GM23338 (cell line): ENCODE measurements at regions not wholly inside any gene's neighbourhood (a gene's known extent, or its start where the extent isn't known, plus 50 kb on each side); places are given as distances from the start of the nearest gene placed in this dataset.

ENCODE experiments used
- ATAC-seq: fragments of 200-7000 bp; cut with Tn5 transposase; 3 replicates; pipeline ENCODE4 v1.9.1; 2020
- DNase-seq: peaks from one replicate; pipeline ENCODE4 v3.0.0-alpha.2; 2015; ENCODE audit warnings: low spot score
- H2AFZ ChIP-seq: fragments of 200-600 bp; sonication (generic); 2 replicates; pipeline ENCODE4 v1.8.0; 2016; ENCODE audit warnings: antibody characterized with exemption, mild to moderate bottlenecking, moderate library complexity
- H3F3A ChIP-seq: fragments of 200-600 bp; sonication (generic); replicated peaks from 2 replicates; pipeline ENCODE4 v1.8.0; 2017; ENCODE audit warnings: antibody characterized with exemption, mixed run types, low read depth
- H3K27ac ChIP-seq: fragments of 200-600 bp; sonication (generic); 2 replicates; pipeline ENCODE4 v1.6.1; 2016; ENCODE audit warnings: low read depth
- H3K27me3 ChIP-seq: fragments of 200-600 bp; sonication (generic); 2 replicates; pipeline ENCODE4 v1.8.0; 2016; ENCODE audit warnings: mild to moderate bottlenecking, mixed run types, moderate library complexity; ENCODE audit not compliant: insufficient read depth
- H3K36me3 ChIP-seq: fragments of 200-600 bp; sonication (generic); 2 replicates; pipeline ENCODE4 v1.8.0; 2016; ENCODE audit warnings: mild to moderate bottlenecking; ENCODE audit not compliant: insufficient read depth
- H3K4me1 ChIP-seq: fragments of 200-600 bp; sonication (generic); 2 replicates; pipeline ENCODE4 v1.8.0; 2016; ENCODE audit warnings: mild to moderate bottlenecking, moderate library complexity; ENCODE audit not compliant: insufficient read depth
- H3K4me2 ChIP-seq: fragments of 200-600 bp; sonication (generic); 2 replicates; pipeline ENCODE4 v1.7.1; 2017; ENCODE audit warnings: mixed run types
- H3K4me3 ChIP-seq: fragments of 200-600 bp; sonication (generic); 2 replicates; pipeline ENCODE4 v1.6.1; 2016; ENCODE audit warnings: mixed run types
- H3K79me2 ChIP-seq: fragments of 200-600 bp; sonication (generic); replicated peaks from 2 replicates; pipeline ENCODE4 v1.8.0; 2017; ENCODE audit warnings: mild to moderate bottlenecking; ENCODE audit not compliant: insufficient read depth
- H3K9me2 ChIP-seq: fragments of 200-600 bp; sonication (generic); 2 replicates; pipeline ENCODE4 v1.8.0; 2017; ENCODE audit not compliant: insufficient read depth
- H4K20me1 ChIP-seq: fragments of 200-600 bp; sonication (generic); replicated peaks from 2 replicates; pipeline ENCODE4 v1.8.0; 2017; ENCODE audit warnings: mild to moderate bottlenecking; ENCODE audit not compliant: insufficient read depth
- H3K27ac Mint-ChIP-seq: 2 replicates; pipeline ENCODE4 v1.8.0; 2020; ENCODE audit warnings: inconsistent platforms, mild to moderate bottlenecking, moderate library complexity, mixed read lengths
- H3K27me3 Mint-ChIP-seq: 3 replicates; pipeline ENCODE4 v1.8.0; 2022; ENCODE audit warnings: low read depth, mild to moderate bottlenecking, moderate library complexity, mixed read lengths, inconsistent platforms; ENCODE audit not compliant: insufficient read depth, poor library complexity
- H3K36me3 Mint-ChIP-seq: 3 replicates; pipeline ENCODE4 v1.8.0; 2021; ENCODE audit warnings: low read depth, mild to moderate bottlenecking, inconsistent platforms, moderate library complexity, mixed read lengths
- H3K4me1 Mint-ChIP-seq: 3 replicates; pipeline ENCODE4 v1.8.0; 2020; ENCODE audit warnings: mild to moderate bottlenecking, inconsistent platforms, mixed read lengths
- H3K4me3 Mint-ChIP-seq: 3 replicates; pipeline ENCODE4 v1.8.0; 2021; ENCODE audit warnings: moderate library complexity, mild to moderate bottlenecking, inconsistent platforms, mixed read lengths
- H3K9me3 Mint-ChIP-seq: 3 replicates; pipeline ENCODE4 v1.8.0; 2020; ENCODE audit warnings: moderate library complexity, mild to moderate bottlenecking, inconsistent platforms, mixed read lengths
- CREB1 ChIP-seq: fragments of 250-450 bp; sonication (Bioruptor Pico); IDR thresholded peaks from 2 replicates; pipeline ENCODE4 v1.5.0; 2020; ENCODE audit warnings: low read depth, mild to moderate bottlenecking, moderate library complexity
- NANOG ChIP-seq: IDR thresholded peaks from 2 replicates; pipeline ENCODE4 v1.6.1; 2016; ENCODE audit warnings: antibody characterized with exemption, borderline replicate concordance
- POLR2AphosphoS5 ChIP-seq: IDR thresholded peaks from 2 replicates; pipeline ENCODE4 v1.6.1; 2016; ENCODE audit warnings: antibody characterized with exemption, low read depth
- ZNF114 ChIP-seq: fragments of 250-450 bp; sonication (Bioruptor Pico); IDR thresholded peaks from 2 replicates; pipeline ENCODE4 v1.5.0; 2020; ENCODE audit warnings: mild to moderate bottlenecking, moderate library complexity
- ZNF331 ChIP-seq: fragments of 250-450 bp; sonication (Bioruptor Pico); IDR thresholded peaks from 2 replicates; pipeline ENCODE4 v1.5.0; 2020; ENCODE audit warnings: low read depth, mild to moderate bottlenecking, moderate library complexity
- TF ChIP-seq, protein P1 (sequence below): IDR thresholded peaks from 2 replicates; pipeline ENCODE4 v1.6.1; 2016; ENCODE audit warnings: antibody characterized with exemption
- TF ChIP-seq, protein P2 (sequence below): fragments of 250-450 bp; sonication (Bioruptor Pico); IDR thresholded peaks from 2 replicates; pipeline ENCODE4 v1.5.0; 2020; ENCODE audit warnings: mild to moderate bottlenecking, moderate library complexity

DNA sequence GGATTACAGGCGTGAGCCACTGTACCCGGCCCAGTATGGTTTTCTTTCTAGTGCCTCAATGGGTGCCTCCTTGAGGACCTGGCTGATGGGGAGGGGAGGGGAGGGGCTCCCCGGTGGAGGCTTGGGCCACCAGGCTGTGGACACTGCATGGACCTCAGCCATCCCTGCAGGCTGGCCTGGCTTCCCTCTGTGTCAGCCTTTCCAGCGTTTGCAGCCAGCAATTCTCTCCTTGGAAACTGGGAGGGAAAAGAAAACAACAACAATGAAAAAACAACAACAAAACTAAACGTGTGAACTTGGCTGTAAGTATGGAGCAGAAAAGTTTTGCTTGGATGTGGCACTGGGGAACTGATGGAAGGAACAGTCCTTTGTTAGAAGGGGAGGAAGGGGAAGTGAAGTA is 159.3 kb downstream of the GLI2 start (continued):
- TF ChIP-seq CREB1 (CRISPR knock-in tag) (no peak), POLR2AphosphoS5 (no peak), ZNF331 (CRISPR knock-in tag) (no peak), NANOG (no peak)
- TF ChIP-seq, protein P1, sequence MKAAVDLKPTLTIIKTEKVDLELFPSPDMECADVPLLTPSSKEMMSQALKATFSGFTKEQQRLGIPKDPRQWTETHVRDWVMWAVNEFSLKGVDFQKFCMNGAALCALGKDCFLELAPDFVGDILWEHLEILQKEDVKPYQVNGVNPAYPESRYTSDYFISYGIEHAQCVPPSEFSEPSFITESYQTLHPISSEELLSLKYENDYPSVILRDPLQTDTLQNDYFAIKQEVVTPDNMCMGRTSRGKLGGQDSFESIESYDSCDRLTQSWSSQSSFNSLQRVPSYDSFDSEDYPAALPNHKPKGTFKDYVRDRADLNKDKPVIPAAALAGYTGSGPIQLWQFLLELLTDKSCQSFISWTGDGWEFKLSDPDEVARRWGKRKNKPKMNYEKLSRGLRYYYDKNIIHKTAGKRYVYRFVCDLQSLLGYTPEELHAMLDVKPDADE = no peak
- TF ChIP-seq, protein P2, sequence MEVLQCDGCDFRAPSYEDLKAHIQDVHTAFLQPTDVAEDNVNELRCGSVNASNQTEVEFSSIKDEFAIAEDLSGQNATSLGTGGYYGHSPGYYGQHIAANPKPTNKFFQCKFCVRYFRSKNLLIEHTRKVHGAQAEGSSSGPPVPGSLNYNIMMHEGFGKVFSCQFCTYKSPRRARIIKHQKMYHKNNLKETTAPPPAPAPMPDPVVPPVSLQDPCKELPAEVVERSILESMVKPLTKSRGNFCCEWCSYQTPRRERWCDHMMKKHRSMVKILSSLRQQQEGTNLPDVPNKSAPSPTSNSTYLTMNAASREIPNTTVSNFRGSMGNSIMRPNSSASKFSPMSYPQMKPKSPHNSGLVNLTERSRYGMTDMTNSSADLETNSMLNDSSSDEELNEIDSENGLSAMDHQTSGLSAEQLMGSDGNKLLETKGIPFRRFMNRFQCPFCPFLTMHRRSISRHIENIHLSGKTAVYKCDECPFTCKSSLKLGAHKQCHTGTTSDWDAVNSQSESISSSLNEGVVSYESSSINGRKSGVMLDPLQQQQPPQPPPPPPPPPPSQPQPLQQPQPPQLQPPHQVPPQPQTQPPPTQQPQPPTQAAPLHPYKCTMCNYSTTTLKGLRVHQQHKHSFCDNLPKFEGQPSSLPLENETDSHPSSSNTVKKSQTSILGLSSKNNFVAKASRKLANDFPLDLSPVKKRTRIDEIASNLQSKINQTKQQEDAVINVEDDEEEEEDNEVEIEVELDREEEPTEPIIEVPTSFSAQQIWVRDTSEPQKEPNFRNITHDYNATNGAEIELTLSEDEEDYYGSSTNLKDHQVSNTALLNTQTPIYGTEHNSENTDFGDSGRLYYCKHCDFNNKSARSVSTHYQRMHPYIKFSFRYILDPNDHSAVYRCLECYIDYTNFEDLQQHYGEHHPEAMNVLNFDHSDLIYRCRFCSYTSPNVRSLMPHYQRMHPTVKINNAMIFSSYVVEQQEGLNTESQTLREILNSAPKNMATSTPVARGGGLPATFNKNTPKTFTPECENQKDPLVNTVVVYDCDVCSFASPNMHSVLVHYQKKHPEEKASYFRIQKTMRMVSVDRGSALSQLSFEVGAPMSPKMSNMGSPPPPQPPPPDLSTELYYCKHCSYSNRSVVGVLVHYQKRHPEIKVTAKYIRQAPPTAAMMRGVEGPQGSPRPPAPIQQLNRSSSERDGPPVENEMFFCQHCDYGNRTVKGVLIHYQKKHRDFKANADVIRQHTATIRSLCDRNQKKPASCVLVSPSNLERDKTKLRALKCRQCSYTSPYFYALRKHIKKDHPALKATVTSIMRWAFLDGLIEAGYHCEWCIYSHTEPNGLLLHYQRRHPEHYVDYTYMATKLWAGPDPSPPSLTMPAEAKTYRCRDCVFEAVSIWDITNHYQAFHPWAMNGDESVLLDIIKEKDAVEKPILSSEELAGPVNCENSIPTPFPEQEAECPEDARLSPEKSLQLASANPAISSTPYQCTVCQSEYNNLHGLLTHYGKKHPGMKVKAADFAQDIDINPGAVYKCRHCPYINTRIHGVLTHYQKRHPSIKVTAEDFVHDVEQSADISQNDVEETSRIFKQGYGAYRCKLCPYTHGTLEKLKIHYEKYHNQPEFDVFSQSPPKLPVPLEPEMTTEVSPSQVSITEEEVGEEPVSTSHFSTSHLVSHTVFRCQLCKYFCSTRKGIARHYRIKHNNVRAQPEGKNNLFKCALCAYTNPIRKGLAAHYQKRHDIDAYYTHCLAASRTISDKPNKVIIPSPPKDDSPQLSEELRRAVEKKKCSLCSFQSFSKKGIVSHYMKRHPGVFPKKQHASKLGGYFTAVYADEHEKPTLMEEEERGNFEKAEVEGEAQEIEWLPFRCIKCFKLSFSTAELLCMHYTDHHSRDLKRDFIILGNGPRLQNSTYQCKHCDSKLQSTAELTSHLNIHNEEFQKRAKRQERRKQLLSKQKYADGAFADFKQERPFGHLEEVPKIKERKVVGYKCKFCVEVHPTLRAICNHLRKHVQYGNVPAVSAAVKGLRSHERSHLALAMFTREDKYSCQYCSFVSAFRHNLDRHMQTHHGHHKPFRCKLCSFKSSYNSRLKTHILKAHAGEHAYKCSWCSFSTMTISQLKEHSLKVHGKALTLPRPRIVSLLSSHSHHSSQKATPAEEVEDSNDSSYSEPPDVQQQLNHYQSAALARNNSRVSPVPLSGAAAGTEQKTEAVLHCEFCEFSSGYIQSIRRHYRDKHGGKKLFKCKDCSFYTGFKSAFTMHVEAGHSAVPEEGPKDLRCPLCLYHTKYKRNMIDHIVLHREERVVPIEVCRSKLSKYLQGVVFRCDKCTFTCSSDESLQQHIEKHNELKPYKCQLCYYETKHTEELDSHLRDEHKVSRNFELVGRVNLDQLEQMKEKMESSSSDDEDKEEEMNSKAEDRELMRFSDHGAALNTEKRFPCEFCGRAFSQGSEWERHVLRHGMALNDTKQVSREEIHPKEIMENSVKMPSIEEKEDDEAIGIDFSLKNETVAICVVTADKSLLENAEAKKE = no peak

DNA sequence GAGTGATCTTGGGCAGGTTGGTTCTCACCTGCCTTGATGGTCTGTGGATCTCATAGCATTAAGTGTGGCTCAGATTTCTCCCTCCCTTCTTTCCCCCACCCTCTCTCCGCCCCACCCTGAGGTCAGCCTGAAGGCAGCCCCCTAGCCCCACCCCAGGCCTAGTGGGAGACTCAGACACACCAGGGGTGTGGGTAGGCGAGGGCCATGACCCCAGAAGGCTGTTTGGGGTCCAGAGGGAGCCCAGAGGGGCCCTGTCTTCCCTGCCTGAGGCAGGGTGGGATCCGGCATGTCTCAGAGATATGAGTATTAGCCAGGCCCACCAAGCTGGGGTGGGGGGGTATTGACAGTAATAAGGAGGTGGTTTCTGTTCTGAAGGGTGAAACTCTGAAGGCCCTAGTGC is 160.5 kb downstream of the GLI2 start:
- Mint-ChIP-seq H3K9me3 (no peaks in the 10 kb centered on the region), H3K36me3 (peaks cover 8% of the 10 kb centered on the region; the same call in 2 of the 3 replicates), H3K27ac (no peak overlapping the region), H3K4me3 (no peak overlapping the region), H3K27me3 (peaks cover 8% of the 10 kb centered on the region), H3K4me1 (peaks cover 91% of the 10 kb centered on the region)
- peaks cover 61% of the 10 kb centered on the region for H3K79me2 ChIP-seq
- no peak overlapping the region for H3K27ac ChIP-seq
- no peak overlapping the region for H3K4me3 ChIP-seq
- H3K9me2 ChIP-seq = no peaks in the 10 kb centered on the region
- H4K20me1 ChIP-seq = peaks cover 47% of the 10 kb centered on the region
- H3F3A ChIP-seq = peaks cover 18% of the 10 kb centered on the region; the same call in 1 of the 2 replicates
- H3K4me2 ChIP-seq = no peak overlapping the region
- H3K4me1 ChIP-seq = peaks cover 50% of the 10 kb centered on the region
- ATAC-seq = no peak
- no peaks in the 10 kb centered on the region for H3K27me3 ChIP-seq
- no peak for DNase-seq
- H3K36me3 ChIP-seq = no peaks in the 10 kb centered on the region; the same call in 1 of the 2 replicates
- no peak overlapping the region for H2AFZ ChIP-seq
- TF ChIP-seq, protein P2 = no peak
- TF ChIP-seq ZNF331 (CRISPR knock-in tag) (no peak), NANOG (no peak), ZNF114 (CRISPR knock-in tag) (no peak)
